HepG2 (cell line): ENCODE measurements at regions not wholly inside any gene's neighbourhood (a gene's known extent, or its start where the extent isn't known, plus 50 kb on each side); places are given as distances from the start of the nearest gene placed in this dataset.

Experiments
- ATAC-seq: fragments of 200-7000 bp; cut with Tn5 transposase; 3 replicates; pipeline ENCODE4 v1.9.1; 2020; ENCODE audit warnings: mild to moderate bottlenecking, moderate library complexity
- BruUV-seq: library from RNA; stranded (reverse); fragments of 400-500 nt; replicated peaks from 2 replicates; lab custom pipeline; 2021; lab: Mats Ljungman, UMichigan
- CTCF ChIA-PET: fragments of 300-600 bp; formaldehyde crosslinking; extraction: SDS; loops from one replicate; lab custom pipeline; 2021; ENCODE audit warnings: low total read pairs, inconsistent platforms, low intra/inter-chr PET ratio; lab: Yijun Ruan, JAX
- POLR2A ChIA-PET: fragments of 350-600 bp; sonication (Branson Sonifier 250); formaldehyde crosslinking; loops from one replicate; lab custom pipeline; 2020; ENCODE audit warnings: antibody characterized with exemption, inconsistent platforms; lab: Yijun Ruan, JAX
- DNase-seq: peaks from one replicate; pipeline ENCODE4 v3.0.0-alpha.2; 2015; ENCODE audit warnings: low spot score
- FAIRE-seq: peaks from 3 replicates; lab custom pipeline; 2011; peaks lifted over from hg19 to GRCh38; lab: Jason Lieb, UNC
- H2AFZ ChIP-seq: one replicate; pipeline ENCODE4 v1.6.1; 2011; ENCODE audit warnings: low read length, inconsistent platforms
- H3K27ac ChIP-seq: fragments of 300-600 bp; 3 replicates; pipeline ENCODE4 v1.8.0; 2011; ENCODE audit warnings: mixed run types, mild to moderate bottlenecking, mixed read lengths, low read length, inconsistent platforms; ENCODE audit not compliant: insufficient read depth; ENCODE audit errors: extremely low read length
- H3K27me3 ChIP-seq, 2 experiments: fragments of 200-600 bp in 1 of 2; 2 replicates in 1 of 2; 3 replicates in 1 of 2; pipeline versions ENCODE4 v1.6.0 to v1.8.0; 2011; ENCODE audit warnings: low read length in 2 of 2, mild to moderate bottlenecking in 2 of 2, moderate library complexity in 2 of 2, inconsistent platforms in 1 of 2; ENCODE audit not compliant: insufficient read depth in 2 of 2, control insufficient read depth in 1 of 2
- H3K36me3 ChIP-seq, 2 experiments: fragments of 200-600 bp in 1 of 2; replicated peaks in 1 of 2; 2 replicates in 1 of 2; 3 replicates in 1 of 2; pipeline versions ENCODE4 v1.5.1 to v1.8.0; 2011; ENCODE audit warnings: low read length in 2 of 2, inconsistent platforms in 1 of 2; ENCODE audit not compliant: insufficient read depth in 2 of 2, control insufficient read depth in 1 of 2
- H3K4me1 ChIP-seq: 2 replicates; pipeline ENCODE4 v1.5.1; 2012; ENCODE audit warnings: low read length, inconsistent platforms; ENCODE audit not compliant: insufficient read depth
- H3K4me2 ChIP-seq: 2 replicates; pipeline ENCODE4 v1.6.0; 2011; ENCODE audit warnings: low read depth, low read length, inconsistent platforms
- H3K4me3 ChIP-seq, 3 experiments: fragments of 200-600 bp in 1 of 3; sonication (generic), shearing (Covaris generic) in 1 of 3; replicated peaks in 1 of 3; 2 replicates each; pipeline ENCODE4 v1.5.1; 2011 to 2016; ENCODE audit warnings: low read length in 3 of 3, inconsistent platforms in 2 of 3, low read depth in 2 of 3, mild to moderate bottlenecking in 2 of 3, control low read depth in 1 of 3, mixed read lengths in 1 of 3; ENCODE audit not compliant: insufficient read depth in 1 of 3
- H3K79me2 ChIP-seq: one replicate; pipeline ENCODE4 v1.6.1; 2011; ENCODE audit warnings: low read length, inconsistent platforms; ENCODE audit not compliant: insufficient read depth
- H3K9ac ChIP-seq: 2 replicates; pipeline ENCODE4 v1.6.0; 2011; ENCODE audit warnings: mild to moderate bottlenecking, low read depth, low read length, inconsistent platforms; ENCODE audit not compliant: insufficient read depth
- H3K9me3 ChIP-seq: 2 replicates; pipeline ENCODE4 v1.5.1; 2012; ENCODE audit warnings: mild to moderate bottlenecking, low read length
- H4K20me1 ChIP-seq: 2 replicates; pipeline ENCODE4 v1.6.0; 2011; ENCODE audit warnings: inconsistent platforms, mild to moderate bottlenecking, low read length, moderate library complexity; ENCODE audit not compliant: insufficient read depth
- AHR ChIP-seq: IDR thresholded peaks from 2 replicates; pipeline ENCODE4 v1.6.1; 2018; ENCODE audit warnings: missing genetic modification reagents, missing compliant biosample characterization
- BRD4 ChIP-seq: sonication (generic); formaldehyde crosslinking; IDR thresholded peaks from 2 replicates; pipeline ENCODE4 v1.4.0; 2020; ENCODE audit warnings: missing genetic modification reagents
- CEBPG ChIP-seq: IDR thresholded peaks from 2 replicates; pipeline ENCODE4 v1.6.1; 2016
- DR1 ChIP-seq: sonication (generic); formaldehyde crosslinking; IDR thresholded peaks from 2 replicates; pipeline ENCODE4 v1.8.0; 2021; ENCODE audit warnings: mild to moderate bottlenecking, missing genetic modification reagents, inconsistent platforms
- HOXA7 ChIP-seq: sonication (generic); formaldehyde crosslinking; IDR thresholded peaks from 2 replicates; pipeline ENCODE4 v1.8.1; 2022; ENCODE audit warnings: mild to moderate bottlenecking, missing genetic modification reagents, moderate library complexity
- KDM5B ChIP-seq: sonication (generic); formaldehyde crosslinking; IDR thresholded peaks from 2 replicates; pipeline ENCODE4 v1.4.0; 2020; ENCODE audit warnings: missing genetic modification reagents, mild to moderate bottlenecking, borderline replicate concordance
- NCOA1 ChIP-seq: sonication (generic); formaldehyde crosslinking; IDR thresholded peaks from 2 replicates; pipeline ENCODE4 v1.9.0; 2021; ENCODE audit warnings: missing genetic modification reagents
- ZNF317 ChIP-seq: sonication (generic); formaldehyde crosslinking; IDR thresholded peaks from 2 replicates; pipeline ENCODE4 v1.5.0; 2020; ENCODE audit warnings: mild to moderate bottlenecking, missing genetic modification reagents
- ZNF577 ChIP-seq: sonication (generic); formaldehyde crosslinking; IDR thresholded peaks from 2 replicates; pipeline ENCODE4 v1.4.0; 2020; ENCODE audit warnings: mild to moderate bottlenecking, low read depth, missing genetic modification reagents, borderline replicate concordance
- ZNF766 ChIP-seq: sonication (generic); formaldehyde crosslinking; IDR thresholded peaks from 2 replicates; pipeline ENCODE4 v1.5.0; 2020; ENCODE audit warnings: missing genetic modification reagents, borderline replicate concordance
- ZNF878 ChIP-seq: sonication (generic); formaldehyde crosslinking; IDR thresholded peaks from 2 replicates; pipeline ENCODE4 v1.8.1; 2023; ENCODE audit warnings: mild to moderate bottlenecking, missing genetic modification reagents, moderate library complexity
- WGBS: methylation state at CpG from one replicate; pipeline ENCODE4 v1.1.6; 2017; ENCODE audit warnings: low lambda C conversion rate; 5-methylcytosine and 5-hydroxymethylcytosine counted together
- in situ Hi-C: cut with HindIII; loops from 2 replicates; pipeline ENCODE4 v1.10.0; 2017; ENCODE audit warnings: low pct_unique_long_range_greater_than_20kb; ENCODE audit not compliant: extremely low pct_ligation_motif_present
- intact Hi-C: fragments of 100-400 bp; cut with micrococcal nuclease; formaldehyde crosslinking; loops from one replicate; pipeline ENCODE4 v1.10.0; 2022; ENCODE audit not compliant: unreplicated experiment
- TF ChIP-seq, protein P1 (sequence below): sonication (generic); formaldehyde crosslinking; IDR thresholded peaks from 2 replicates; pipeline ENCODE4 v1.8.1; 2023; ENCODE audit warnings: mild to moderate bottlenecking, inconsistent platforms, moderate library complexity, missing genetic modification reagents, borderline replicate concordance
- TF ChIP-seq, protein P2 (sequence below): sonication (generic); formaldehyde crosslinking; IDR thresholded peaks from 2 replicates; pipeline ENCODE4 v1.4.0; 2020; ENCODE audit warnings: missing genetic modification reagents, borderline replicate concordance
- TF ChIP-seq, protein P3 (sequence below): fragments of 450-650 bp; IDR thresholded peaks from 2 replicates; pipeline ENCODE4 v1.6.1; 2016
- TF ChIP-seq, protein P4 (sequence below): IDR thresholded peaks from 2 replicates; pipeline ENCODE4 v1.6.1; 2018; ENCODE audit warnings: missing genetic modification reagents, mild to moderate bottlenecking, missing compliant biosample characterization

DNA sequence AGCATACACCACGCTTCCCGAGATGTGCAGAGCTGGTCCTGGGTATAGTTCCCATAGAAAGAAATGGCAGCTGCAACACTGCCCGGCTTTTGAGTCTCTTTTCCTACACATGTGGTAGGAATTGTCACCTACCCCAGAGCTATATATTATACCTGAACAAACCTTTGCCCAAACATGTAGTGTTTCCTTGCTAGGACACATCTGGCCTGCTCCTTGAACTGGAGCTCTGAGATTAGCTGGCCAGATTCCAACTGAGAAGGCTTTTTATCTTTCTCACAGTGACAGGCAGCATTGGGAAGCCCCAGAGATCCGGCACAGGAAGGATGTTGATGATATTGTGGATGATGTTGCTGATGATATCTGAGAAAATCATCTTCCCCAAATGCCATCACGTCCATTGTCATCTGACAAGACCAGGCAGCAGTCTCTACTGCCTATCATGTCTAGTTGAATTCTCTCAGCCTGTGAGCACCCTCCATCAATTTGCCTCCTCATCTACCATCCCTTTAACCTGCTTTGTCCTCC lies 115.0 kb upstream of the SMYD2 start:
- Histone ChIP-seq H3K9me3 (no peaks in the 10 kb centered on the region), H3K9ac (no peak overlapping the region), H3K36me3 (no peaks in the 10 kb centered on the region), H3K27ac (no peak overlapping the region), H4K20me1 (no peaks in the 10 kb centered on the region), H3K4me3 (no peak overlapping the region), H2AFZ (no peak overlapping the region), H3K4me1 (no peaks in the 10 kb centered on the region), H3K4me2 (no peak overlapping the region), H3K79me2 (no peaks in the 10 kb centered on the region), H3K27me3 (peaks cover 0 to 51% of the 10 kb centered on the region in 2 experiments; a peak in 4 of 5 replicates)
- BruUV-seq, result no TSS peak
- no peak for DNase-seq
- in situ Hi-C loops (no loop called here), intact Hi-C loops (no loop called here)
- CTCF ChIA-PET, result no interaction called here
- WGBS, result 5% methylated on average over 5 of the region's 5 CpGs
- no peak for TF ChIP-seq KDM5B (CRISPR knock-in tag)
- TF ChIP-seq ZNF878, result no peak
- TF ChIP-seq, protein P1, sequence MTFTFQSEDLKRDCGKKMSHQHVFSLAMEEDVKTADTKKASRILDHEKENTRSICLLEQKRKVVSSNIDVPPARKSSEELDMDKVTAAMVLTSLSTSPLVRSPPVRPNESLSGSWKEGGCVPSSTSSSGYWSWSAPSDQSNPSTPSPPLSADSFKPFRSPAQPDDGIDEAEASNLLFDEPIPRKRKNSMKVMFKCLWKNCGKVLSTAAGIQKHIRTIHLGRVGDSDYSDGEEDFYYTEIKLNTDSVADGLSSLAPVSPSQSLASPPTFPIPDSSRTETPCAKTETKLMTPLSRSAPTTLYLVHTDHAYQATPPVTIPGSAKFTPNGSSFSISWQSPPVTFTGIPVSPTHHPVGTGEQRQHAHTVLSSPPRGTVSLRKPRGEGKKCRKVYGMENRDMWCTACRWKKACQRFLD (CRISPR knock-in tag), result no peak
- TF ChIP-seq ZNF317 (CRISPR knock-in tag), result no peak
- TF ChIP-seq, protein P2, sequence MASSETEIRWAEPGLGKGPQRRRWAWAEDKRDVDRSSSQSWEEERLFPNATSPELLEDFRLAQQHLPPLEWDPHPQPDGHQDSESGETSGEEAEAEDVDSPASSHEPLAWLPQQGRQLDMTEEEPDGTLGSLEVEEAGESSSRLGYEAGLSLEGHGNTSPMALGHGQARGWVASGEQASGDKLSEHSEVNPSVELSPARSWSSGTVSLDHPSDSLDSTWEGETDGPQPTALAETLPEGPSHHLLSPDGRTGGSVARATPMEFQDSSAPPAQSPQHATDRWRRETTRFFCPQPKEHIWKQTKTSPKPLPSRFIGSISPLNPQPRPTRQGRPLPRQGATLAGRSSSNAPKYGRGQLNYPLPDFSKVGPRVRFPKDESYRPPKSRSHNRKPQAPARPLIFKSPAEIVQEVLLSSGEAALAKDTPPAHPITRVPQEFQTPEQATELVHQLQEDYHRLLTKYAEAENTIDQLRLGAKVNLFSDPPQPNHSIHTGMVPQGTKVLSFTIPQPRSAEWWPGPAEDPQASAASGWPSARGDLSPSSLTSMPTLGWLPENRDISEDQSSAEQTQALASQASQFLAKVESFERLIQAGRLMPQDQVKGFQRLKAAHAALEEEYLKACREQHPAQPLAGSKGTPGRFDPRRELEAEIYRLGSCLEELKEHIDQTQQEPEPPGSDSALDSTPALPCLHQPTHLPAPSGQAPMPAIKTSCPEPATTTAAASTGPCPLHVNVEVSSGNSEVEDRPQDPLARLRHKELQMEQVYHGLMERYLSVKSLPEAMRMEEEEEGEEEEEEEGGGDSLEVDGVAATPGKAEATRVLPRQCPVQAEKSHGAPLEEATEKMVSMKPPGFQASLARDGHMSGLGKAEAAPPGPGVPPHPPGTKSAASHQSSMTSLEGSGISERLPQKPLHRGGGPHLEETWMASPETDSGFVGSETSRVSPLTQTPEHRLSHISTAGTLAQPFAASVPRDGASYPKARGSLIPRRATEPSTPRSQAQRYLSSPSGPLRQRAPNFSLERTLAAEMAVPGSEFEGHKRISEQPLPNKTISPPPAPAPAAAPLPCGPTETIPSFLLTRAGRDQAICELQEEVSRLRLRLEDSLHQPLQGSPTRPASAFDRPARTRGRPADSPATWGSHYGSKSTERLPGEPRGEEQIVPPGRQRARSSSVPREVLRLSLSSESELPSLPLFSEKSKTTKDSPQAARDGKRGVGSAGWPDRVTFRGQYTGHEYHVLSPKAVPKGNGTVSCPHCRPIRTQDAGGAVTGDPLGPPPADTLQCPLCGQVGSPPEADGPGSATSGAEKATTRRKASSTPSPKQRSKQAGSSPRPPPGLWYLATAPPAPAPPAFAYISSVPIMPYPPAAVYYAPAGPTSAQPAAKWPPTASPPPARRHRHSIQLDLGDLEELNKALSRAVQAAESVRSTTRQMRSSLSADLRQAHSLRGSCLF, result no peak
- no peak for TF ChIP-seq BRD4
- no peak for TF ChIP-seq CEBPG (CRISPR knock-in tag)
- TF ChIP-seq, protein P3, sequence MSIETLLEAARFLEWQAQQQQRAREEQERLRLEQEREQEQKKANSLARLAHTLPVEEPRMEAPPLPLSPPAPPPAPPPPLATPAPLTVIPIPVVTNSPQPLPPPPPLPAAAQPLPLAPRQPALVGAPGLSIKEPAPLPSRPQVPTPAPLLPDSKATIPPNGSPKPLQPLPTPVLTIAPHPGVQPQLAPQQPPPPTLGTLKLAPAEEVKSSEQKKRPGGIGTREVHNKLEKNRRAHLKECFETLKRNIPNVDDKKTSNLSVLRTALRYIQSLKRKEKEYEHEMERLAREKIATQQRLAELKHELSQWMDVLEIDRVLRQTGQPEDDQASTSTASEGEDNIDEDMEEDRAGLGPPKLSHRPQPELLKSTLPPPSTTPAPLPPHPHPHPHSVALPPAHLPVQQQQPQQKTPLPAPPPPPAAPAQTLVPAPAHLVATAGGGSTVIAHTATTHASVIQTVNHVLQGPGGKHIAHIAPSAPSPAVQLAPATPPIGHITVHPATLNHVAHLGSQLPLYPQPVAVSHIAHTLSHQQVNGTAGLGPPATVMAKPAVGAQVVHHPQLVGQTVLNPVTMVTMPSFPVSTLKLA, result no peak
- no peak for TF ChIP-seq ZNF577
- no peak for TF ChIP-seq HOXA7 (CRISPR knock-in tag)
- no peak for TF ChIP-seq DR1 (CRISPR knock-in tag)
- TF ChIP-seq NCOA1, result no peak
- TF ChIP-seq AHR (CRISPR knock-in tag), result no peak
- TF ChIP-seq ZNF766, result no peak
- TF ChIP-seq, protein P4, sequence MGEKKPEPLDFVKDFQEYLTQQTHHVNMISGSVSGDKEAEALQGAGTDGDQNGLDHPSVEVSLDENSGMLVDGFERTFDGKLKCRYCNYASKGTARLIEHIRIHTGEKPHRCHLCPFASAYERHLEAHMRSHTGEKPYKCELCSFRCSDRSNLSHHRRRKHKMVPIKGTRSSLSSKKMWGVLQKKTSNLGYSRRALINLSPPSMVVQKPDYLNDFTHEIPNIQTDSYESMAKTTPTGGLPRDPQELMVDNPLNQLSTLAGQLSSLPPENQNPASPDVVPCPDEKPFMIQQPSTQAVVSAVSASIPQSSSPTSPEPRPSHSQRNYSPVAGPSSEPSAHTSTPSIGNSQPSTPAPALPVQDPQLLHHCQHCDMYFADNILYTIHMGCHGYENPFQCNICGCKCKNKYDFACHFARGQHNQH (CRISPR knock-in tag), result no peak
- POLR2A ChIA-PET, result no interaction called here
- ATAC-seq, result no peak
- no peak for FAIRE-seq
